NCI-H2081 treated with DMSO at 0.1 percent for 48 hours (cell line): ENCODE measurements at regions not wholly inside any gene's neighbourhood (a gene's known extent, or its start where the extent isn't known, plus 50 kb on each side); places are given as distances from the start of the nearest gene placed in this dataset.
A peak's percentile ranks its signal among the peaks of the same experiment; 100 is the strongest.

Source experiments
- DNase-seq: peaks from one replicate; lab custom pipeline; 2025; lab: John Stamatoyannopoulos, UW

GRCh38 chr13:87355451-87355850, 315.7 kb upstream of the SLITRK5 start:
- no peak for DNase-seq

- DNase-seq: no peak
Measured at GRCh38 chr13:87356314-87356713, 314.9 kb upstream of the SLITRK5 start.

- no peak for DNase-seq
Measured at GRCh38 chr13:87358319-87358718, 312.9 kb upstream of the SLITRK5 start.

DNA sequence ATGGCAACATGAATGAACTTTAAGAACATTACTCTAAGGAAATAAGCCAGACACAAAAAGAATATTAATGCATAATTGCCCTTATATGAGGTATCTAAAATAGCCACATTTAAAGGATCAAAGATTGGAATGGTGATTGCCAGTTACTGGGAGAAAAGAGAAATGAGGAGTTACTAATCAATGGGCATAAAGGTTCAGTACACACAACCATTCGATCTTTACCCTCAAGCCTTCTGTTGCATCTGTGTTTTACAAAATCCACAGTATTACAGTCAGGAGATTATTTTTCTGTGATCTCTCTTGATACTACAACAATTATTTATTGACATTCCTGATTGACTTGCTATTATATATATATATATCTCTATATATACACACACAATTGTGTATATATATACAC, 310.0 kb upstream of the SLITRK5 start:
- DNase-seq: no peak

DNA sequence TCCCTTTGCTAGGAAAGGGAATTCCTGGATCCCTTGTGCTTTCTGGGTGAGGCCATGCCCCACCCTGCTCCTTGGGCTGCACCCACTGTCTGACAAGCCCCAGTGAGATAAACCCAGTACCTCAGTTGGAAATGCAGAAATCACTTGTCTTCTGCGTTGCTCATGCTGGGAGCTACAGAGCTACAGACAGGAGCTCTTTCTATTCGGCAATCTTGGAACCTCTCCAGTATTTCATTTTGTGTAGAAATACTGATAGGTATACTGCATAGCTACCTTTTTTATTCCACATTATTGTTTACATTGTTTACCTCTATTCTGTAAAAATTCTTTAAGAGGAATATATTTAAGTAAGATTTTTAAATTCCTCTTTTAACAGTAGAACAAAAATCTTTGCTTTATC, 302.5 kb upstream of the SLITRK5 start:
- DNase-seq: no peak

- no peak for DNase-seq
Measured at GRCh38 chr13:87376081-87376480, 295.1 kb upstream of the SLITRK5 start.

- no peak for DNase-seq
Measured at GRCh38 chr13:87384099-87384498, 287.1 kb upstream of the SLITRK5 start.

DNA sequence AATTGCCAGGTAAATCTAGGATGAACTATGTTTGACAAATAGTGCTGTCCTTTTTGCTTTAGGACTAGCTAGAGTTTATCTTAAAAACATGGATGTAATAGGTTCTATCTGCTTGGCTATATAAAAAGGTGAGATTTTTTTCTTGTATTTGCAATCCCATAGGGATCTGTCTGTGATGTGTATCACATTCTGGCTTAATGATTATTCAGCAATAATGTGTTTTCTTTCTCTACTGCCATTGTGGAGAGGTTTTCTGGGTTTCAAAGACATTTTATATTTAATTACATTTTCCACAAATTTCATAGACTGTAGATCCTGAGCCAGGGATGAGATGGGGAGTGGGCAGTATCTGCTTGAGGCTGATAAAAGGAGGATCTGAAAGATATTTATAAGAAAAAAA, 277.8 kb upstream of the SLITRK5 start:
- DNase-seq: no peak

GRCh38 chr13:87398047-87398446, 273.1 kb upstream of the SLITRK5 start:
- no peak for DNase-seq

DNA sequence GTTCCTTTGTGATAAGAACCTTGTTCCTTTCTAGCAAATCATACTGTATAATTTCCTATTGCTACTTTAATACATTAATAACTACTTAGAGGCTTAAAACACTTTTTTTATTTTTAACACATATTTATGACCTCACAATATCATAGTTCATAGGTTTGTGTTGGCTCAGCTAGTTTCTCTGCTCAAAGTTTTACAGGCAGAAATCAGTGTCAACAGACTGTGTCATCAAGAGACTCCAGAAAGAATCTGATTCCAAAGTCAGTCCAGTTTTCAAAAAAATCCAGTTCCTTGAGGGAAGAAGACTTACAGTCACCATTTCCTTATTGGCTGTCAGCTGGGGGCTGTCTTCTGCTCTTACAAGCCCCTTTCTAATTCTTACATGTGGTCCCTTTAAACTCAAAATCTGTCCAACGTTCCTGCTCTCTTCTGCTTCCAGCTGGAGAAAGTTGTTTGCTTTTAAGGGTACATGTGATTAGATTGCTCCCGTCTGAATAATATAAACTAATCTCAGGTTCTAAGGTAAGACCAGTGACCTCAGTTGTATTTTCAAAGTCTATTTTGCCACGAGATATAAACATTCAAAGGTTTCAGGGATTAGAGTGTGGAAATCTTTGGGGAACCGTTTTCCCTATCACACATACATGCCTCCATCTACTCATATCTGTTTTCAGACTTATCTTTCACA, 267.3 kb upstream of the SLITRK5 start:
- DNase-seq: no peak

GRCh38 chr13:87426742-87427141, 244.4 kb upstream of the SLITRK5 start:
- DNase-seq: no peak

GRCh38 chr13:87444135-87444534, 227.0 kb upstream of the SLITRK5 start:
- peak; percentile 14 for DNase-seq

- no peak for DNase-seq
Measured at GRCh38 chr13:87452281-87452680, 218.9 kb upstream of the SLITRK5 start.

DNA sequence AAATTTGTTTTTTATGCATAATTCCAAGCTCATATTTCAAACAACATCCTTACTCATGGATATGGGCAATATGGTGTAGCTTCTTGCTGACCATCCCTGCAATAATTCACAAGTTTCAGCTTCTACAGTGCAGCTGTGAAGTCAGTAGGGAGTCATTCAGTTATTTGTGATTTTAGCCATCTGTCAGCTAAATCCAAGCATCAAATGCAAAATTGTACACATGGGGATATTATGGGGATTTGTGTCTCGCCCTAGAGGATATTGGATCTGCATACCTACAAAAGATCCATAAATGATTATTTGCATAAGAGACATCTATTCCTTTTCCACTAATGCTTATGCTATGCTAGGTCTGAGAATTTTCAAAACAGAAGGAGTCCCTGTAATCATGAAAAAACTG, 217.9 kb upstream of the SLITRK5 start:
- no peak for DNase-seq

DNA sequence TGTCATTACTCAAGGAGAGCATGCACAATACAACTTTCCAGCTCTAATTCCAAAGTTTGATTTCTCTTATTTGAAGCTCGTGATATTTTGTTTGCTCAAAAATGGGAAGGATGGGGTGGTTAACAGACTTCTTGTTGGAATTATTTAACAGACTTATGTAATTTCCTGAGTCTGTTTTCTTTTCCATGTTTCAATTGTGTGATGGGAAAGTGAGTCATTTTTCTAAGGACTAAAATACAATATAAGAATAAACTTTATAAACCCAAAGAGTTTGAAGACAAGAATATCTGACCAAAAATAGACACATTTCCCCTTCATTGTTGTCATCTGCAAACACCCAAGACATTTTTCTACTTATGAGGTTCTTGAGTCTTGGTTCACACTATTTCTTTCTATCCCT, 211.8 kb upstream of the SLITRK5 start:
- DNase-seq: no peak

DNA sequence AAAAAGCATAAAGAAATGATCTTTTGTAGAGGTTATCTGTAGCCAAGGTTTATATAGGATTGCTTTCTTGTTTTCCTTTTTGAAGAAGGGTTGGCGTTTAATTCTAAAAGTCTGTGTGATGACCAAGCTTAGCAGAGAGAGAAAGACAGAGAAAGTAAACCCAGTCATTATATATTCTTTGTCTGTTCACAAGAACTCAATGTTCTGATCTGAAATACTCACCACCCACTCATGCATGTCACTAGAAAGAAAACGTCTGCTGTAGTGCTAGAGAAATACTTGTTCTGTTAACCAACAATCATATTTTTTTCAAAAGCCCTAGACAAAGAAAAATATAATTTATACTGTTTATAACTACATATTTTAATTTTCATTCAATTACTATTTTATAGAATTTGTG, 173.7 kb upstream of the SLITRK5 start:
- DNase-seq: no peak

DNA sequence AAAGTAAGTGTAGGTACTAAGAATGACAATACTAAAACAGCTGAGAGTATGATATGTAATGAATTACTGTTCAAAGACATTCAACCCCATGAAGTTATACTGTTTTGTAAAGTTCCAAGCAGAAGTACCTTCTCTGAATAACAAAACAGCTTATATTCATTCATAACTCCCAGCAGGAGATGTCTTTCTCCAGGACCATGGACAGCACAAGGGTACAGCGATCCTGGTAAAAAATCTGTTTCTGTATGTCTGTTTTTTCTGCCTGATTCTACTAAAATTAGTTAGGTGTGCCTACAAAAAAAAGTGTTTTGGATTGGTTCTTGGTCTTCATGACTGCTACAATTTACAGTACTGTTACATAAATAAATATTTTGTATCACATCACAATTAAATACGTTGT, 172.5 kb upstream of the SLITRK5 start:
- DNase-seq: no peak

- no peak for DNase-seq
Measured at GRCh38 chr13:87524775-87525174, 146.4 kb upstream of the SLITRK5 start.

DNA sequence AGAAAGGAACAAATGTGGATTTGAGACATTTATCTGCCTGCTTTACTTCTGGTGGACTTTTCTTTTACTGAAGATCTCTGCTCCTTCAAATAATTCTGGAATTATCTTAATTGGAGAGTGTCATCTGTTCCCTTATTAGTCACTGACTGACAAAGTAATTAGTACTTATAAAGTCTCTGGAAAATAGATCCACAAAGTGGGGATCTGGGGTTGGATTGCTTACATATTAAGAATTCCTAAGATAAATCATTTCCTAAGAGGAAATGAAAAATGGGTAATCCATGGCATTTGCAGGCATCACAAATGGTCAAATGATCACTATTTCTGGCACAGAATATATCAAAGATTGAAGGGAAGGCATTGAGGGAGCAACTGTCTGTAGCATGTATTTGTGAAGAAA, 137.4 kb upstream of the SLITRK5 start:
- no peak for DNase-seq

DNA sequence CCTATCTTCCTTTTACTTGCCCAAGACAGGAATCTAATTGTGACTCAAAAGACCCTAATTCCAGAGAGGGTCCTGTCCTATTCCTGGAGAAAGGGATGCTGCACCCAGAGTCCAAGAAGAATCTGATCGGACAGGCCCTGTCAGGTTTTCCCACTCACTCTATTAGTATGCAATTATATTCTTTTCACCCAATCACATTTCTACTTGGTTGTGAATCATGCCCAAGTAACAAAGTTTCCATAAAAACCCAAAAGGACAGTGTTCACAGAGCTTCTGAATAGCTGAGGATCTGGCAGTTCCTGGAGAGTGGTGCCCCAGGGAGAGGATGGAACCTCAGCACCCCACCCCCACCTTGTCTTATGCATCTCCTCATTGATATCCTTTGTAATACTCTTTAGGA, 135.3 kb upstream of the SLITRK5 start:
- DNase-seq: no peak

DNA sequence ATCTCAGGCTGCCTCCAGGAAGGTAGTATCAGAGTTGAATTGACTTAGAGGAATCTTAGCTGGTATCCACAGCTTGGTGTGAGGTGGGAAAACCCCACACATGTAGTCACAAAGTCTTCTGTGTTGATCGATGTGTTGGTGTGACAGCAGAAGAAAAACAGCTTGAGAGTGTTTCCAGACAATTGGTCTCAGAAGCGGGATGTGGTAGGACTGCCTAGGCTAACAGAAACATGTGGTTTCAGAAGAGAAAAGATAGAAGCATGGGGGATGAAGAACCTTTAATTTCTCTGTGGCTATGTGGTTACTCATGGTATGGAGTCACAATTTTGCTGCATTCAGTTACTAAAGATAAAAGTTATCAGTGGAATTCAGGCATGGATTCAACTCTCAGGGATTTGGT, 134.7 kb upstream of the SLITRK5 start:
- no peak for DNase-seq

DNA sequence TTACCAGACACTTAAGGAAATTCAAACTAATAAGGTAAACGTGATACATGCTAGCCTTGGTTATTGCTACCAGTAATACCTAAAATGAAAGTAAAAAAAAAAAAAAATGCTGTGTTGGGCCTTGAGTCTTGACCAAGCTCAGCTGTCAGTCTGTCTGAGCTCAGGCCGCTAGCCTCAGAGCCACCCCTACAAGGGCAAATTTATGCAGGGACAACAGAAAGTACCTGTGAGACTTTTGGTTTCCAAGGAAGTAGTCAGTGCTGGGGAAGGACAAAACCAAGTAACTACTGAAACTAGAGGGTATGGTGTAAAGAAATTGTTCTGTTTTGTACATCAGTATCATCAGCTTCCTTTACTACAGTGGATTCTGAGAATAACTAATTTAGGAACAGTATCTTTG, 134.3 kb upstream of the SLITRK5 start:
- DNase-seq: no peak

DNA sequence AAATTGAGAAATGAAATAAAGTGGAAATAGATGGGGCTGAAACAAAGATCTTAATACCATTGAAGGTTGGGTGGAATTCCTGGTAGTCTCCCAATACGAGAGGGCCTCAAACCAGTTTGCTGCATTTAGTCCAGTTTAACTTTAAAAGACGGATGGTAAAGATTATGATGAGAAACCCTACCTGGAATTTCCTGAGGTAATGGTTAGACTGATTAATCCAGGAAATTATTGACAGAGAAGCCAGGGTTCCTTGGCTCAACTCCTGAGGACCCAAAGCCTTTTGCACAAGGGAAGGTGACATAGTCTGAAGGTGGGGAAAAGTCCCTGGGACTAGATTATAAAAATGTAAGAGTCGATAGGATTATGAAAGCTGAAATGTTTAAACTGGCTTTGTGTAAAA, 133.2 kb upstream of the SLITRK5 start:
- no peak for DNase-seq

DNA sequence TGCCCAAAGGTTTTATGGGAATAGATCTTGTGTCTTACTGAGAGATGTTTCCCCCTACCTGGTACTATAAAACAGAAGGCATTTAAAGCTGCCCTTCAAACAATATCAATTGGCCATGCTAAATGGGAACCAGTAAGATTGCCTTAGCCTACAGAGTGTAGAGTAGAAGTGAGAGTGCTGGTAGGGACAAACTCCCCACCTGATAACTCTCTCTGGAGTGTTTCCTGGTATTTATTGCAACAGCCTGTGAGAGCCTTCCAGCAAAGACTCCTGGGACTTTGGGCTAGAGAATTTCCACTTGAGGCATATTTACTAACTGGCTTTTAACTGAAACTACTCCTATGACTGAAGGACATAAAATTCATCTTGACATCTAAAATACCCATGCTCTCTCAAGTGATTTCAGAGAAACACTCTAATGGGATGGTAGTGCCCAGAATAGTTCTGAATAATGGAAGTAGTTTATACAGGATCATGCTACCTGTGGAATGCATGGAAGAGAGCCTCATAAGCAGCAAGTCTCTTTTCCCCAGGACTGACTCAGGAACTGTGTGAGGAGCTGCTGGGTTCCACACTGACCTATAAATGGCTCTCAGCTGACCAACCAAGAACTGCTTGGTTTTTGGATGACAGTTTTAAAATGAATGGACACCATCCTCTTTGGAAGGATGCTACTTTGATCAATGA, 132.7 kb upstream of the SLITRK5 start:
- DNase-seq: no peak
